GM03348 (cell line): ENCODE measurements at regions not wholly inside any gene's neighbourhood (a gene's known extent, or its start where the extent isn't known, plus 50 kb on each side); places are given as distances from the start of the nearest gene placed in this dataset.
"Not testable (repeated sequence)": the region's sequence is repeated elsewhere in the genome, so short reads cannot be mapped to it uniquely, and the experiment has no call there.

Experiments
- DNase-seq: peaks from one replicate; pipeline ENCODE4 v3.0.0; 2012; ENCODE audit warnings: low spot score

GRCh38 chr6:168255283-168255881 lies 64.2 kb downstream of the DACT2 start:
- DNase-seq, result no peak

DNA sequence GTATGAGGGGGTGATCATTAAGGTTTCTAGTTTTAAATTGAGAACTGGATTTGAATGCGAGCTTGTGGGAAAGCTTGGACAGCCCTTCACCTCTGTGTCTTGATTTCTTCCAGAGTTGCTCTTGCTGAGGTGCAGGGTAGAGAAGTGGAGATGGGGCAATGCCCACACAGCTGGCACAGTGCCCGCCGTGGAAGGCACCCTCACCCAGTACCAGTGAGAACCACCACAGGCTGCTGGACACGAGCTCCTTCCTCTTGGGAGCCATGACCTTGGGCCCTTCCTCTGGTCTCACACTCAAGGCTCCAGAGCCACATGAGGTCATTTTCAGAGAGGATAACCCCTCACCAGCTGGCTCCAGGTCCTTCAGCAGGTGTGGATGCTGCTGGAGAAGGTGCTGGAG lies 67.3 kb downstream of the DACT2 start:
- DNase-seq, result no peak

DNA sequence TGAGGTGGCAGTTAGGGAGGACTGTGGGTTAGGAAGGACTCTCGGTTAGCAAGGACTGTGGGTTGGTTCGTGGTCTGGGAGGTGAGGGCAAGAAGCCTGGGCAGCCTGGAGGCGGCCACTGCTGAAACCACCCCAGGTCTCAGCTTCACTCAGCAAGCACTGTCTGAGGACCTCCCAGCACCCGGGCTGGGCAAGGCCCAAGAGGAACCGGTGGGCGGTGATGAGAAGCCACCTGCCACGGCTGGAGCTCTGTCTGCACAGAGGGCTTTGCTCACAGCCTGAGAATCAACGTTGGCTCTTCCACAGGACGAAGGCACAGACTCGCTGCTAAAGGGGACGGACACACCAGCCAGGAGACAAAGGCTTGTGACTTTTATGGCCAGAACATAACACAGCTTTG lies 69.3 kb downstream of the DACT2 start:
- DNase-seq, result no peak

- DNase-seq, result no peak
Observed at GRCh38 chr6:168249746-168250145, 69.8 kb downstream of the DACT2 start.

GRCh38 chr6:168248148-168248620 lies 71.4 kb downstream of the DACT2 start:
- no peak for DNase-seq

- DNase-seq, result no peak
Observed at GRCh38 chr6:168247443-168248147, 72.0 kb downstream of the DACT2 start.

- DNase-seq, result no peak
Observed at GRCh38 chr6:168244961-168245551, 74.5 kb downstream of the DACT2 start.

- DNase-seq, result no peak
Observed at GRCh38 chr6:168243812-168244376, 75.7 kb downstream of the DACT2 start.

DNA sequence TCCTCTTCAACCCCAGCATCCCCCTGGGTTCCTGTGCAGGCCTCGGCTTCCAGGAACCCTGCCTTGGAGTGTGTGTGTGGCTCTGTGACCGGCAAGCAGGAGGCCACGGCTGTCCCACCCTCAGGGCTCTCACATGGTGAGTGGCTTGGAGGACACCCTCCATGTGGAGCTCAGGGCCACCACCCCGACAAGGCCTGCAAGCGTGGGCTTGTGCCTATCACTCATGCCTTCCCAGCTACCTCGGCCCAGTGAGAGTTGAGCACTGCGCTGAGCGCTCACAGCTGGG lies 76.7 kb downstream of the DACT2 start:
- DNase-seq, result no peak

DNA sequence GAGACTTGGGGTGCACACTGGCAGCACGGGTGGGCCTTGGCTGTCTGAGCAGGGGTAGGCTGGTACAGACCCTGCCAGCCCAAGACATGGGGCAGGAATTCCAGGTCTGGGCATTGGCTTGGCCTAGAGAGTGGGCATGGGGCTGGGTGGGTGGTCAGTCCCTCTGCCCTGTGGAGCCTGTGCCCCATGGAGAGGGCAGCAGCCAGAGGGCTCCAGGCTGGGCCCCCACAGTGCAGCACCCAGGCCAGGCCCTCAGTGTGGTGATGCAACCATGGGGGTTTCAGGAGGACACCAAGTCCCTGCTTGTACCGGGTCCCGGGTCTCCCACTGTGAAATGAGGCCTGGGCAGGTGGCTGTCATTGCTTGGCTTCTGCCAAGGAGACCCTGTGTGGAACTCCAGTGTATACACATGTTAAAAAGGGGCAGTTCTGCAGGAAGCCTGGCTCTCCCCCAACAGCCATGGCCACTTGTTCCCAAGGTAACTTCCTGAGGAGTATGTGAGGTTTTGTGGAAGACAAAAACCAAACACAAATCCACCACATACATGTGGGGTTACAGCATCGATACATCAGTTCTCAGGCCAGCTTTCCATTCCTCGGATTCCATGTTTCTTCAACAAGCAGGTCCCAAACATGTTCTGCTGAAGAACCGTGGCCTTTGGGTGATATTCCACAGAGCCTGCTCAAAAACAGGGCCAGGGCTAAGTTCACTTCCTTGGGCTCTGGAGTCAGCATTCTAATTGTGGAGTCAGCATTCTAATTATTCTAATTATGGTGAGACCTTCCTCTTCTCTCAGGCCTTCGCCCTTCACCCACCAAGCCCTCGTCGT lies 77.3 kb downstream of the DACT2 start:
- DNase-seq, result no peak

GRCh38 chr6:168240160-168240559 lies 79.4 kb downstream of the DACT2 start:
- DNase-seq, result no peak

- no peak for DNase-seq
Observed at GRCh38 chr6:168239044-168239773, 80.4 kb downstream of the DACT2 start.

DNA sequence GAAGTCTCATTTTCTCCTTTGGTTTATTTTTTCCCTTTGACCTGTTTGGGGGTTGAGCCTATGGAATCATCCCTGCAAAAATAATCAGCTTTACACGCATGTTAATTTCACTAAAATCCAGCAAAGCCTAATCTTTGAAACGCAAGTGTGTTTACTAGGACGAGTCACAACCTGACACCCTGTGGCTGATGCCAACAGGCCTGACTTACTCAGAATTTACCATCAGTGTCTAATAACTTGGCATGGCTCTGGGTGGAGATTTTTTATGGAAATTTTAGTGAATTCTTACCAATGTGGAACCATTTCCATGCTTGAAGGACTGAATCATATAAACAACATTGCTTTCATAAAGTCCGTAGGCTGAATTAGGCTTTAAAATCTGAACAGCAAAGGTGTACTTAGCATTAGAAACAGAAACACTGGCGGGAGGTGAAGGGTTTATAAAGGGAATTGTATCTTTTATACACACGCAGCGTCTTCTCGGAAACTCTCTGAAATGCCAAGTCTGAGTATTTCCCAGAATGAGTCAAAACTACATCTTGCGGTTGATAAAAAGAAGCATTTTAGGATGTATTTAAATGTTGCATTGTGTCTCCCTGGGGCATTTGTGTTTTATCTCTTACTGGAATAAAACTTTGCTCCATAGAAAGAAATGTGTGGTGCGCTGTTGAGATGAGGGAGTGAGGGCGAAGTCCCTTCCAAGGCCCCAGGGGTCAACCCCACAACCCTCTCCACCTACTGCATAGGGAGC lies 81.2 kb downstream of the DACT2 start:
- no peak for DNase-seq

DNA sequence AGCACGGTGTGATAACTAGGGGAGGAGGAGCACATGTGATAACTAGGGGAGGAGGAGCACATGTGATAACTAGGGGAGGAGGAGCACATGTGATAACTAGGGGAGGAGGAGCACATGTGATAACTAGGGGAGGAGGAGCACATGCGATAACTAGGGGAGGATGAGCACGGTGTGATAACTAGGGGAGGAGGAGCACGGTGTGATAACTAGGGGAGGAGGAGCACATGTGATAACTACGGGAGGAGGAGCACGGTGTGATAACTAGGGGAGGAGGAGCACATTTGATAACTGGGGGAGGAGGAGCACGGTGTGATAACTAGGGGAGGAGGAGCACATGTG lies 85.7 kb downstream of the DACT2 start:
- not testable (repeated sequence) for DNase-seq

DNA sequence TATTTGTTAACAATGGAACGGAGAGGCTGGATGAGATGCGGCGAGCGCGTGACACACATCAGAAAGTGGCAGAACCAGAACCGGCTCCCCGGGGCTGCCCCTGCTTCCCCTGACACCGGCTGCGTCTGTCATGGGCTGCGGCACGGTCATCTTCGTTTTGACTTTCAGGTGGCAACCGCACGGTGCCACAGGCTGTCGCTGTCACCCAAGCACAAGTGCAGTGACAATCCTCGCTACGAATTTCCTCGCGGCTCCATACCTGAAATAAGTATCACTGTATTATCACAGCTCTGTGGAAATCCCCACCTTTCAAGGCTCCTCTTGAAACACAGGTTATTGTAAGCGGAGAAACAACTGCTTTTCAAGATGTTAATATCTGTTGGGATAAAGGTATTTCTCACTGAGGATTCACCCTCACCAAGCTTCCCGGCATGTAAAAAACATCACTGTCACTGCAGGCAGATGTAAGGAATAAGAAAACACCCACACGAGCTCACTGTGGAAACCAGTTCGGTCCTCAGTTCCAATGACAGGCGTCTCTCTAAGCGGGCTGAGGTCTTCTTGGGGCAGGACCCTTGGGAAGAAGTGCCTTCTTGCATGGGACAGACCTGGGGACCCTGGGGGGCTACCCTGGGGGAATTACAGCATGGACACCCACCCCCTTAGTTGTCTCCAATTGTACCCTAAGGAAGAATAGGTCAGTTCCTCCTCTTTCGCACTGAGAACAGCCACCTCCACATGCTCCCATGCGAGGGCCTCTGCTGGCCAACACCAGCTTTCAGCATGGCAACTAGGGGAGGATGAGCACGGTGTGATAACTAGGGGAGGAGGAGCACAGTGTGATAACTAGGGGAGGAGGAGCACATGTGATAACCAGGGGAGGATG lies 86.3 kb downstream of the DACT2 start:
- DNase-seq, result no peak

DNA sequence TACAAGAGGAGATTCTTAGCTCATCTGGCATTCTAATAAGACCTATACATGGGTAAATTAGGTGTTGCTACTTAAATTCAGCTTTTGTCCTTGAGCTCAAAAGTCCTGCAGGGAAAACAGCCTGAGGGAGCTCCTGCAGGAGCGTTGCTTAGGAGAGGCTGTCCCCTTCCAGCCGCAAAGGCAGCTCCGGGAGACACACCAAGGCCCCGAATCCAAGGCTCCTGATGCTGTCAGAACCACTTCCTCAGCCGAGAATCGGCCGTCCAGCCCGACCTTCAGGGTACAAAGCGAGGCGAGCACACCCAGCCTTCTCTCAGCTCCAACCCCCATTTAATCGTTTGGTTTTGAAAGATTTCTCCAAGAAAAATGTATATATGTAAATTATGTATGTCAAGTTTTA lies 87.0 kb downstream of the DACT2 start:
- DNase-seq, result no peak

- no peak for DNase-seq
Observed at GRCh38 chr6:168232062-168232461, 87.5 kb downstream of the DACT2 start.

DNA sequence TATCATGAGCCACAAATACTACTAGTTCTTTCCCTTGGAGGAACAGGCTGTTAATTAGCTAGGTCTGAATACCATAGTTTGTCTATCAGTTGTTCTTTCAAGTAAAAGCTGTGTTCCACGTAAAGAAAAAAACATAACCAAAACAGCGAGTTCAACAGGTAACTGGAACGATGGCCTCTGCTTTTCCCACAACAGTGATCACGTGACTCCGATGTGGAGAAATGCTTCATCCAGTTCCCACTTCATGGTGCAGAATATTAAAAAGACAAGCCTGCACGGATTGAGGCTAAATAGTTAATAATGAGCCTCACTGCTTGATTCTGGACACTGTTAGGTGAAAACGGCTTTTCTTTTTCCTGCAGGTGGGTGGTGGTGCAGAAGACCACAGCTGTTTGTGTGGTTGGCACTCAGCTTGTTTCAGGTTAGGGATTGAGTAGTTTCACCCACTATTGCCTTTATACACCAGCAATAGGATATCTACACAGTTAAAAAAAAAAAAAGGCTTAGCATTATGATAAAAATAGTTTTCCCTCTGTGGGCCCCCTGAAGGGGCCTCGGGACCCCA lies 88.1 kb downstream of the DACT2 start:
- no peak for DNase-seq

- no peak for DNase-seq
Observed at GRCh38 chr6:168229368-168229752, 90.2 kb downstream of the DACT2 start.
